GM18511 (cell line): ENCODE measurements at regions not wholly inside any gene's neighbourhood (a gene's known extent, or its start where the extent isn't known, plus 50 kb on each side); places are given as distances from the start of the nearest gene placed in this dataset.

ENCODE experiments used
- ATAC-seq: cut with Tn5 transposase; IDR thresholded peaks from one replicate; pipeline ENCODE4 v1.9.1; 2021; ENCODE audit warnings: mild to moderate bottlenecking, moderate library complexity; ENCODE audit not compliant: unreplicated experiment

GRCh38 chr4:19014594-19014993, 993.0 kb upstream of the LCORL start:
- ATAC-seq = no peak

GRCh38 chr4:19010761-19011160, 989.2 kb upstream of the LCORL start:
- ATAC-seq = no peak

- ATAC-seq = no peak
These were observed 988.3 kb upstream of the LCORL start for GRCh38 chr4:19009881-19010280.

- no peak for ATAC-seq
These were observed 983.7 kb upstream of the LCORL start for GRCh38 chr4:19005211-19005610.

GRCh38 chr4:19002170-19002569, 980.6 kb upstream of the LCORL start:
- ATAC-seq = no peak

GRCh38 chr4:18999595-18999994, 978.0 kb upstream of the LCORL start:
- no peak for ATAC-seq

GRCh38 chr4:18981234-18981615, 959.7 kb upstream of the LCORL start:
- ATAC-seq = peak; percentile 18

GRCh38 chr4:18980516-18981233, 959.1 kb upstream of the LCORL start:
- peak; percentile 85 for ATAC-seq

- no peak for ATAC-seq
These were observed 955.3 kb upstream of the LCORL start for GRCh38 chr4:18976884-18977283.

GRCh38 chr4:18975916-18976808, 954.6 kb upstream of the LCORL start:
- ATAC-seq = no peak

- ATAC-seq = no peak
These were observed 951.7 kb upstream of the LCORL start for GRCh38 chr4:18973296-18973695.

- ATAC-seq = no peak
These were observed 940.3 kb upstream of the LCORL start for GRCh38 chr4:18961879-18962278.

- ATAC-seq = no peak
These were observed 939.7 kb upstream of the LCORL start for GRCh38 chr4:18961266-18961665.

GRCh38 chr4:18957716-18958115, 936.2 kb upstream of the LCORL start:
- no peak for ATAC-seq

- ATAC-seq = no peak
These were observed 933.0 kb upstream of the LCORL start for GRCh38 chr4:18954538-18954937.

GRCh38 chr4:18953613-18954012, 932.1 kb upstream of the LCORL start:
- no peak for ATAC-seq

GRCh38 chr4:18945464-18945863, 923.9 kb upstream of the LCORL start:
- no peak for ATAC-seq

- no peak for ATAC-seq
These were observed 921.3 kb upstream of the LCORL start for GRCh38 chr4:18942874-18943273.

GRCh38 chr4:18938343-18939099, 917.0 kb upstream of the LCORL start:
- no peak for ATAC-seq

- ATAC-seq = no peak
These were observed 916.2 kb upstream of the LCORL start for GRCh38 chr4:18937746-18938145.

- no peak for ATAC-seq
These were observed 915.5 kb upstream of the LCORL start for GRCh38 chr4:18937080-18937479.
